AML-193 (cell line): ENCODE measurements at regions not wholly inside any gene's neighbourhood (a gene's known extent, or its start where the extent isn't known, plus 50 kb on each side); places are given as distances from the start of the nearest gene placed in this dataset.
"Not testable (repeated sequence)": the region's sequence is repeated elsewhere in the genome, so short reads cannot be mapped to it uniquely, and the experiment has no call there.

Source experiments
- DNase-seq, 2 experiments: peaks; one replicate each; lab custom pipeline; 2025; lab: John Stamatoyannopoulos, UW

DNA sequence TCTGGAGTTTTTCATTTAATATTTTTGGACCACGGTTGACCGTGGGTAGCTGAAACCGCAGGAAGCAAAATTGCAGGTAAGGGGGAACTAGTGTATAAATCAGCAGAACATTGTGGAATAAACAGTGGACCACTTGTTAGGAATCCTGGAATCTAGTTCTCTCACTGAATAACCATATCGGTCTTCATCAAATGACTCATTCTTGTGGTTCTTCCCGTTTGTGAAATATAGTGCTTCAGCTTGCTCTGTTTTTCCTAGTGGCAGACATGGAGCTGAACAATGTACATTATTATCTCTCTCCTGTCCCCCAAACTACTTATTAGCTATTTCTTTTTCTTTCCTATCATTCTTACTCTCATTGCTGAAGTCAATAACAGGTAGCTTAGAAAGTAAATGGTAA lies 61.9 kb downstream of the HSPA13 start:
- DNase-seq, result peak; percentile 11 to 14

DNA sequence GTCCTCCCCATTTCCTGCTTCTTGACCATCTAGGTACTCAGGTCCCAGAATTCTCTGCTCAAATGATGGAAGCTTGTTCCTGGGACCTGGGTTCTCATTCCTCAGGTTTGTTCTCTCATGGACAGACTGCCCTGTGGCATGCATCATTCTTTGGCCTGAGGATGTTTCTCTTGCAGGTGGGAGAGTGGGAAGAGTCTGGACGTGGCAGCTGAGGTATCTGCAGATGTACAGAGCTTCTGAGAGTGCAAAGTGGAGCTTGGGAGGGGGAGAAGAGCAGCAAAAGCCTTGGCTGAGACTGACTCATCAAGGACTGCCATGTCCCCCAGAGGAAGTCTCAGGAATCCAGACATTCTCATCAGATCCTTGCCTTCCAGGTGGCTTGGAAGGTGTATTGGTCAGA lies 63.1 kb downstream of the HSPA13 start:
- no peak for DNase-seq

DNA sequence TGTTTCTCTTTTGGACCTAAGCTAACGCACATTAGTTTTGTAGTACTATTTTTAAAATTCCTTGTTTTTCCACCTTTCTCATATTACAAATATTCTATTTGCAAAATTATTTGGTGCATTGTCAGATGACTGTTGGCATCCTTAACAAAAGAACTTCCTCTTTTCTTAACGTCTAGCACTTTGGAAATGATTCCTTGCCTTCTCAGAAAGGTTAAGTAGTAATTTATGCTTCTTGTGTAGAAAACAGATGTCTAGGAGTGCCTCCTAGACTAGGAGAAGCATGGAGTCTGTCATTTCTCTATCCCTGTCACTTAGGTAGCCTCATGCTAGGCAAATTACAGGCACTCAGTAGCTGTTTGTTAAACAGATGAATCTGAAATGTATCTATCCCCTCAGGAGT lies 64.4 kb downstream of the HSPA13 start:
- peak; percentile 46 to 59 for DNase-seq

DNA sequence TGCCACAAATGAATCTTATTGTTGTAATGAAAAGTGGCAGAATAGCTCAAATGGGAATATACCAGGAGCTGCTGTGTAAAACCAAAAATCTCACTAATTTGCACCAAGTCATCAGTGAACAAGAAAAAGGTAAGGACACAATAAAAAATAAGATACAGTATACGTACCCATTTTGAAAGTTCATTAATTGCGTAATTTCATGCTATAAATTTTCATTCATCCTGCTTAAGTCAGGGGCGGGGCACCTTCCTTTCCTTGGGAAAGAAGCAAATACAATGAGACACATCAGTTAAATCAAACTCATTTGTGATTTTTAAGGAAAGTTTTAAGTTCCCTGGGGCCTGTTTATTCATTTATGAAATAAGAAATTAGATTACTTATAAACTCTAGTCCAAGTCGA lies 65.4 kb downstream of the HSPA13 start:
- no peak for DNase-seq

DNA sequence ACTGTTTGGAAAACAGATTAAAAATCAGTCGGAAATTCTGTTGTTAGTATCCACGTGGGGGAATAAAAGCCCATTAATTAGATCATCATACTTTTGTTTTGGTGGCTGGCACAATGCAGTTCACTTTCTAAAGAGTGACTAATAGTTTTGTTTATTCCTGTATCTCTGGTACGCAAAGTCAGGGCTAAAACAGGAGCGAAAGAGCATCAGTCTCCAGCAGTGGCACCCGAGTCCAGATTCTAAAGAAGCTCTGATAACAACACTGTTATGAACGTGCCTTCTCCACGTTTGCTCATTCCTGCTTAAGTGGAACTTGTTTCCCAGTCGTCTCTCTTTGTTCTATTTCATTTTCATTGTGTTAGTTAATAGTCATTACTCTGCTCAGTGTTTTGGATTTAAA lies 69.6 kb downstream of the HSPA13 start:
- no peak for DNase-seq

DNA sequence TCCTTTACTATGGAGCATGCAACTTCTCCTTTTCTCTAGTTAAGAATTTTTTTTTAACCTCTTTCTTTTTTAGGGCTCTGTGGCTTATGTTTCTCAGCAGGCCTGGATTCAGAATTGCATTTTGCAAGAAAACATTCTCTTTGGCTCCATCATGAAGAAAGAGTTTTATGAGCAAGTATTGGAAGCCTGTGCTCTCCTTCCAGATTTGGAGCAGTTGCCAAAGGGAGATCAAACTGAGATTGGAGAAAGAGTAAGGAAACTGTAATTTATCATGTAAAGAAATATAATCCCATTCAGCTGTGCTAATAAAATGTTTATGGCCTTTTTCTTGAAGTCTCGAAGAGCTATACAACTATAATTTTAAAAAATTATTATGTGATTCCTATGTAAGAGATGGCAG lies 70.1 kb downstream of the HSPA13 start:
- DNase-seq, result peak; percentile 13 to 31

DNA sequence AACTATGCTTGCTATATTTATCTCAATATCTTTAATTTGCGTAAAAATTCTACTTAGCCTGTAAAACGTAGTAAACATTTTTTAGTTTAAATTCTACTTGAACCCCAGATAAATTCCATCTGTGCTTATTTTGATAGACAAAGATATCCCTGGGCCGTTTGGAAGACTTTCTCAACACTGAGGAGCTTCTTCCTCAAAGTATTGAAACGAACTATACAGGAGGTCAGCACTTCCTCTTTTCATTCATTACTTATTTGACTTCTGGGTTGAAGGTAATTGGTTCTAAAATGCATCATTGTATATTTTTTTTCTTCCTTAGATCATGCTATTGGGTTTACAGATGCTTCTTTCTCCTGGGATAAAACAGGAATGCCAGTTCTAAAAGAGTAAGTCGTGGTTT lies 74.7 kb downstream of the HSPA13 start:
- DNase-seq, result peak; percentile 78 to 82

DNA sequence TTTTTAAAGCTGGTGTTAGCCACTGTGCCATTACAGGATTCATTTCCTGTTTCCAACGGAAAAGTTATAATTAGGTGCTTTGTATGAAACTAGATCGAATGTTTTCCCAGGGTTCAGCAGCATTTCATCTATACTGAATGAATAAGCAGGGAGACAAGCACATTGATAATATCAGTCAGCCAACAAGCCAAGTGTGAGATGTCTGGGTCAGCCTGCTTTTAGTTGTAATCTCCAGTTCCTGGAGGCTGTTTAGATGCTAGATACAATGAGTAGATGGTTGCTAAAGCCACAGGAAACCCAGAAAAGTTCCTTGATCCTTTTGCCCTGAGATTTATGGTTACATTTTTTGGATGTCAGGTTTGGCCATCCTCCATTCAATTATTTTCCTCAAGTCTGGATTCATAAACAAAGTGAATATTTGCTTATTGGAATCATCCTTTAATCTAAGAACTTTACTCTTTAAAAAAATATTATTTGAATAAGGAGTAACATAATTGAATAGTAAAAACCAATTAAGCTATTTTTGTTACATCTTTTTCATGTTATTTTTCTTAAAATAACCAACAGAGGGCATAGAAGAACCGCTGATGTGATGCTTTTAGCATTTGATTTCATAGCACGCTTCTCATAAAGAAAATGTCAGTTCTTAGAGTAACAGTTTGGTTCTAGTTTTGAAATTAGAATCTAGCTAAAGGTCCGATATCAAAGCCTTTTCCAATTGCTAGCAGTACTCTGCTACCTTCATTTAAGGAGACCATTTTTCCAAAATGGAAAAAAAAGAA lies 76.6 kb downstream of the HSPA13 start:
- DNase-seq, result peak; percentile 42 to 55

DNA sequence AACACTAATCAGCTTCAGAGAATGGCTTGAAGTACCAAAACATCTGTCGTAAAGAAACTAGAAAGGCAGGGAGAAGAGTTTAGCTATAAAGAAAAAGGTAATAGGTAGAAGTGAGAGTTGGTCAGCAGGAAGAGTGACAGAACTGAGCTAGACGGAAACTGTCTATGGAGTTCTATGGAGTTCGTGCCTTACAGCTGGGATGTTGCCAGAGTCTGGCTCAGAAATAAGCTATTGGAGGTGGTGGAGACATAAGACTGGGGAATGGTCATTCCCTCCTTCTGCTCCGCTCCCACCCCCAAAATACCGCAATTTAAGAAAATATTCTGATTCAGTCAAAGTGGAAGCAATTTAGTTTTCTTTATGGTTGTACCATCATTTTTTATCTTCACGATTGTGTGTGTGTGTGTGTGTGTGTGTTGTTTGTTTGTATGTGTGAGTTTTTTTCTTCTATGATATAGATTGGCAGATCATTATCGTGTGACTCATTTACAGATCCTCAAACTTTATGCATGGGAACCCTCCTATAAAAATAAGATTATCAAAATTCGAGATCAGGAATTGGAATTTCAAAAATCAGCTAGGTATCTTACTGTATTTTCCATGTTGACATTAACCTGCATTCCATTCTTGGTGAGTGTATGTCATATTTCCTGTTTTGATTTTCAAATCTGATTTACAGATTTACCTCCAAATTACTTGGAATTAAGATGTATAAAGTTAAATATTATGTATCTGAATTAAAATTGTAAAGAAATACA lies 79.0 kb downstream of the HSPA13 start:
- DNase-seq, result no peak

DNA sequence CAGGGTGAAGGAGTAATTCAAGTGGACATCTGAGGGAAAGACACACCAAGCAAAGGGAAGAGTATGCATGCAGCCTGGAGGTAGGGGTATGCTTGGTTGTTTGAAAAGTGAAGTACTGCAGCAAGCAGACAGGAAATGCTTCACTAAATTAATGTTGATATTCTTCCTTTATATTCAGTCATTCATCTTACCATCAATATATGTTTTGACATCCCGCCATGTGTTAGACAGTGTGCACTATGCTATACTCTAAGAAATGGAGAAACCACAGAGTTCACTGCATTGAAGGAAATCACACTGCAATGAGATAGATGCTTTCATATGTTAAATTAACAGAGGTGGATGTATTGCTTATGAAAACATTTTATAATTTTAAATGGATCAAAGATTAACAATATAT lies 82.9 kb downstream of the HSPA13 start:
- no peak for DNase-seq

DNA sequence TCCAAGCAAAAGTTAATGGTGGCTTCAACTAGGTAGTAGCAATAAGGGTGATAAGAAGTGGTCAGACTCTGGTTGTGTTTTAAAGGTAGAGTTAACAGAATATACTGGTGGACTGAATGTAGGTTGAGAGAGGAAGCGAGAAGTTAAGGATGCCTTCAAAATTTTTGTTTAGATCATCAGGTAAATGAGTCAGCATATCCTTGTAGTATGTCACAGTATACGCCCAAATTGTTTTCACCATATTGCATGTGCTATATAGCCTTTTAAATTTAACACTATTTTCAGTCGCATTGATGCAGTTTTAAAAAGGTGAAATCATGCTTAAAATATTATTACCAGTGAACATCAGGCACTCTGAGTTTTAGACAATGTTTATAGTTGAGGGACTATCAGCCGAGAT lies 74.6 kb downstream of the RBM11 start:
- no peak for DNase-seq

DNA sequence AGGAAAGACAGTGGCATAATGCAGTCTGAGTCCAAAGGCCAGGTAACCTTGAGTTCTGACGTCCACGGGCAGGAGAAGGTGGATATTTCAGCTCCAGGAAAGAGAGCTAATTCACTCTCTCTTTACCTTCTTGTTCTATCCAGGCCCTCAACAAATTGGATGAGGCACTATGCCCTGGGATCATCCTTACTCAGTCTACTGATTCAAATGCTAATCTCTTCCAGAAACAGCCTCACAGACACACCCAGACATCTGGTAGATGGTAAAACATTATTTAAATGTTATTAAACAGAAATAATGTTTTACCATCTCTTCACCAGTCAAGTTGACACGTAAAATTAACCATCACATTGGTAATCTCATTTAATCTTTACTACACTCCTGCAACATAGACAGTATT lies 73.0 kb downstream of the RBM11 start:
- no peak for DNase-seq

DNA sequence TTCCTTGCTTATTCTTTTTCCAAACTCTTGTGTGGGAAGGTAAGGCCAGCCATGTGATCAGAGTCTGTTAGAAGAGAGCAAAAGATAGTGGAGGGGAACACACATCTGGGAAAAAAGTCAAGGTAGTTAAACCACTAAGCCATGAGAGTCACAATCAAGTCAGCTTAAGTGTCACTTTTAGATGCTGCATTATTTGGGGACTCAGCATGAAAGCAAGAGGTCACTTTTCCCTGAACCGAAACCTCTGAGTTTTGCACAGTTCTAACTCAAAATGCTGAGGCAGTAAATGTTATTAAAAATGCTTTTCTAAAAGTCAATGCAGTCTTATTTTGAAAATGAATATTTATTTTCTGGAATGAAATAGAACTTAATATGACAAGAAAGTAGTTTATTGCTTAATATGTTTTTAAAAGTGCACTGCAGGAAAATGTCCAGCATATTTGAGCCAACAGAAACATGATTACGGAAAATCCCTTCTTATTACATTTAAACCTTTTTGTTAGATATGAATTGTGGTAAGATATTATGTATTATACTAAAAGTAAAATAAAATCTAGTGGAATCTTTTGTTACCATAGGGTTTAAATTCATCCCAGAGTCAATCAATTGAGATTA lies 69.3 kb downstream of the RBM11 start:
- no peak for DNase-seq

DNA sequence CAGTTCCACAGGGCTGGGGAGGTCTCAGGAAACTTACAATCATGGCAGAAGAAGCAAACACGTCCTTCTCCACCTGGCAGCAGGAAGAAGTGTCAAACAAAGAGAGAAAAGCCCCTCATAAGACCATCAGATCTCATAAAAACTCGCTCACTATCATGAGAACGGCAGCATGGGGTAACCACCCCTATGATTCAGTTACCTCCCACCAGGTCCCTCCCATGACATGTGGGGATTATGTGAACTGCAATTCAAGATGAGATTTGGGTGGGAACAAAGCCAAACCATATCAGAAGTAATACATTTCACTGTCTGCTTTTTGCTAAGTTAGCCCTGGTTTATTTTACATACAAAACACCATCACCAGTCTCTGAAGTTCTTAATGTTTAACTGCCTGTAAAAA lies 68.5 kb downstream of the RBM11 start:
- DNase-seq, result no peak

DNA sequence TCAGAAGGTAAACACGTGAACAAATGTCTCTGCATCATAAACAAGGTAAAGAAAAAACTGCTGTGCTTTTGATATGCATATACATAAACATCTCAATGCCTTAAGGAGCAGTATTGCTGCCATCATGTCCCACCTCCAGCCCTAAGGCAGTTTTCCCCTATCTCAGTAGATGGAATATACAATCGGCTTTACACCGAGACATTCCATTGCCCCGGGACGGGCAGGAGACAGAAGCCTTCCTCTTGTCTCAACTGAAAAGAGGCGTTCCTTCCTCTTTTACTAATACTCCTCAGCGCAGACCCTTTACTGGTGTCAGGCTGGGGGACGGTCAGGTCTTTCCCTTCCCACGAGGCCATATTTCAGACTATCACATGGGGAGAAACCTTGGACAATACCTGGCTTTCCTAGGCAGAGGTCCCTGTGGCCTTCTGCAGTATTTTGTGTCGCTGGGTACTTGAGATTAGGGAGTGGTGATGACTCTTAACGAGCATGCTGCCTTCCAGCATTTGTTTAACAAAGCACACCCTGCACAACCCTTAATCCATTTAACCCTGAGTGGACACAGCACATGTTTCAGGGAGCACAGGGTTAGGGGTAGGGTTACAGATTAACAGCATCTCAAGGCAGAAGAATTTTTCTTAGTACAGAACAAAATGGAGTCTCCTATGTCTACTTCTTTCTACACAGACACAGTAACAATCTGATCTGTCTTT lies 65.4 kb downstream of the RBM11 start:
- DNase-seq, result not testable (repeated sequence)
